ENCODE measurements at regions not wholly inside any gene's neighbourhood (a gene's known extent, or its start where the extent isn't known, plus 50 kb on each side); places are given as distances from the start of the nearest gene placed in this dataset.

- DNase-seq (no peak), ATAC-seq (no peak)
- H3K27ac ChIP-seq, result no peak overlapping the region
- no peaks in the 10 kb centered on the region for H3K36me3 ChIP-seq (replicated peaks in 1 of 2; ENCODE audit: insufficient read depth in 1 of 2, low read depth in 2 of 2)
- peaks cover 16% of the 10 kb centered on the region for H3K4me1 ChIP-seq
- H3K9me3 ChIP-seq, result no peaks in the 10 kb centered on the region
- no peak for TF ChIP-seq POLR2A (IDR thresholded peaks at IDR 0.05)
- TF ChIP-seq CTCF (IDR thresholded peaks at IDR 0.05), result no peak
- intact Hi-C loops (cut with DNase I), result no loop called here
- H3K27me3 ChIP-seq, result no peaks in the 10 kb centered on the region
- H3K4me3 ChIP-seq, result no peak overlapping the region
Observed at GRCh38 chr2:736939-737338, 59.7 kb upstream of the TMEM18 start.

GRCh38 chr2:735670-736218, 58.5 kb upstream of the TMEM18 start:
- H3K4me3 ChIP-seq, result no peak overlapping the region
- H3K27me3 ChIP-seq, result no peaks in the 10 kb centered on the region
- no peaks in the 10 kb centered on the region for H3K36me3 ChIP-seq (replicated peaks in 1 of 2; ENCODE audit: insufficient read depth in 1 of 2, low read depth in 2 of 2)
- H3K27ac ChIP-seq, result no peak overlapping the region
- H3K4me1 ChIP-seq, result peaks cover 13% of the 10 kb centered on the region
- H3K9me3 ChIP-seq, result no peaks in the 10 kb centered on the region
- intact Hi-C loops (cut with DNase I), result no loop called here
- TF ChIP-seq POLR2A (IDR thresholded peaks at IDR 0.05) (no peak), CTCF (IDR thresholded peaks at IDR 0.05) (no peak)
- ATAC-seq (no peak), DNase-seq (no peak)
- WGBS, 2 donors, result 58 to 67% methylated on average over 5 of the region's 5 CpGs

- Histone ChIP-seq H3K9me3 (no peaks in the 10 kb centered on the region), H3K27ac (no peak overlapping the region), H3K36me3 (replicated peaks in 1 of 2; ENCODE audit: insufficient read depth in 1 of 2, low read depth in 2 of 2) (no peaks in the 10 kb centered on the region), H3K4me1 (peaks cover 2% of the 10 kb centered on the region), H3K4me3 (no peak overlapping the region), H3K27me3 (no peaks in the 10 kb centered on the region)
- intact Hi-C loops (cut with DNase I), result no loop called here
- DNase-seq, result no peak
- TF ChIP-seq CTCF (IDR thresholded peaks at IDR 0.05) (no peak), POLR2A (IDR thresholded peaks at IDR 0.05) (no peak)
- ATAC-seq, result no peak
- WGBS, 2 donors, result 74 to 86% methylated on average over 8 of the region's 8 CpGs
Observed at GRCh38 chr2:734496-734895, 57.3 kb upstream of the TMEM18 start.

GRCh38 chr2:733495-733894, 56.3 kb upstream of the TMEM18 start:
- Histone ChIP-seq H3K4me1 (no peaks in the 10 kb centered on the region), H3K9me3 (no peaks in the 10 kb centered on the region), H3K4me3 (no peak overlapping the region), H3K27me3 (no peaks in the 10 kb centered on the region), H3K27ac (no peak overlapping the region), H3K36me3 (replicated peaks in 1 of 2; ENCODE audit: insufficient read depth in 1 of 2, low read depth in 2 of 2) (no peaks in the 10 kb centered on the region)
- DNase-seq (no peak), ATAC-seq (no peak)
- 54 to 77% methylated on average over 6 to 8 of the region's 8 CpGs for WGBS, 2 donors
- intact Hi-C loops (cut with DNase I), result no loop called here
- TF ChIP-seq CTCF (IDR thresholded peaks at IDR 0.05) (no peak), POLR2A (IDR thresholded peaks at IDR 0.05) (no peak)

- WGBS, 2 donors, result 87 to 94% methylated on average over 5 to 20 of the region's 20 CpGs
- H3K27ac ChIP-seq, result no peak overlapping the region
- intact Hi-C loops (cut with DNase I), result no loop called here
Observed at GRCh38 chr2:733001-733400, 55.8 kb upstream of the TMEM18 start.

More at GRCh38 chr2:733001-733400, 55.8 kb upstream of the TMEM18 start:
- Histone ChIP-seq H3K36me3 (replicated peaks in 1 of 2; ENCODE audit: insufficient read depth in 1 of 2, low read depth in 2 of 2) (no peaks in the 10 kb centered on the region), H3K4me3 (no peak overlapping the region), H3K4me1 (no peaks in the 10 kb centered on the region), H3K9me3 (no peaks in the 10 kb centered on the region), H3K27me3 (no peaks in the 10 kb centered on the region)
- DNase-seq (no peak), ATAC-seq (no peak)
- TF ChIP-seq CTCF (IDR thresholded peaks at IDR 0.05) (no peak), POLR2A (IDR thresholded peaks at IDR 0.05) (no peak)
